Activated naive CD4-positive, alpha-beta T cell treated with anti-CD3 and anti-CD28 coated beads for 36 hours (primary cell): ENCODE measurements at regions not wholly inside any gene's neighbourhood (a gene's known extent, or its start where the extent isn't known, plus 50 kb on each side); places are given as distances from the start of the nearest gene placed in this dataset.

ENCODE experiments used
- CTCF ChIA-PET: fragments of 350-600 bp; sonication (Branson Sonifier 250); formaldehyde crosslinking; loops from one replicate; lab custom pipeline; 2021; ENCODE audit warnings: antibody characterized with exemption; lab: Charles Lee
- DNase-seq: peaks from one replicate; pipeline ENCODE4 v3.0.0-alpha.2; 2020
- H3K27ac Mint-ChIP-seq: one replicate; pipeline ENCODE4 v1.8.0; 2021; ENCODE audit warnings: mild to moderate bottlenecking, mixed read lengths
- H3K27me3 Mint-ChIP-seq: one replicate; pipeline ENCODE4 v1.8.0; 2021; ENCODE audit warnings: low read depth, mixed read lengths
- H3K36me3 Mint-ChIP-seq: one replicate; pipeline ENCODE4 v1.8.0; 2021; ENCODE audit warnings: low read depth, mixed read lengths
- H3K4me1 Mint-ChIP-seq: one replicate; pipeline ENCODE4 v1.8.0; 2021; ENCODE audit warnings: low read depth, mixed read lengths
- H3K4me3 Mint-ChIP-seq: one replicate; pipeline ENCODE4 v1.8.0; 2021; ENCODE audit warnings: mild to moderate bottlenecking, moderate library complexity, mixed read lengths
- H3K9me3 Mint-ChIP-seq: one replicate; pipeline ENCODE4 v1.8.0; 2021; ENCODE audit warnings: mixed read lengths
- intact Hi-C: fragments of 100-400 bp; cut with micrococcal nuclease; formaldehyde crosslinking; loops from one replicate; pipeline ENCODE4 v1.15.1; 2023

- Mint-ChIP-seq H3K36me3 (no peaks in the 10 kb centered on the region), H3K4me1 (no peaks in the 10 kb centered on the region), H3K27me3 (no peaks in the 10 kb centered on the region), H3K4me3 (no peak overlapping the region), H3K9me3 (peaks cover 7% of the 10 kb centered on the region), H3K27ac (no peak overlapping the region)
- intact Hi-C loops: no loop called here
- DNase-seq: no peak
- CTCF ChIA-PET: no interaction called here
Observed at GRCh38 chr10:44716470-44717015, 194.6 kb upstream of the TMEM72 start.

DNA sequence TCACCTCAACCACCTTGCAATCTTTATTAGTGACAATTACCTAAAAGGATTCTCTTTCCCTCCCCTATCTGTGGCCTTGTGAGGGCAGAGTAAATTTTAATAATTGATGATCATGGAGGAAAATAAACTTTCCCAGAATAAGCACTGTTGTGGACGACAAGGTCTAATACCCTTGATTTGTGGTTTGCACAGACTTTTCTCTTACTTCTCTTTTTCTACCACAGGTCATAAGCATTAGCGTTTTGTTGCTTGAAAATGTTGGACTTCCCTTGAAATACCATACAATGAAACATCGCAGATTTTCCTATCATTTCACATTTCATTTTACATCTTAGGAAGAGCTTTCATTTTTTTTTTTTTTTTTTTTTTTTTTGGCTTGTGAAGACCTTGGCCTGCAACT, 188.1 kb upstream of the TMEM72 start:
- no peak overlapping the region for H3K4me3 Mint-ChIP-seq
- H3K27ac Mint-ChIP-seq: no peak overlapping the region
- CTCF ChIA-PET: no interaction called here
- no peaks in the 10 kb centered on the region for H3K36me3 Mint-ChIP-seq
- intact Hi-C loops: no loop called here
- DNase-seq: no peak
- H3K4me1 Mint-ChIP-seq: no peaks in the 10 kb centered on the region
- peaks cover 4% of the 10 kb centered on the region for H3K27me3 Mint-ChIP-seq
- peaks cover 7% of the 10 kb centered on the region for H3K9me3 Mint-ChIP-seq

DNA sequence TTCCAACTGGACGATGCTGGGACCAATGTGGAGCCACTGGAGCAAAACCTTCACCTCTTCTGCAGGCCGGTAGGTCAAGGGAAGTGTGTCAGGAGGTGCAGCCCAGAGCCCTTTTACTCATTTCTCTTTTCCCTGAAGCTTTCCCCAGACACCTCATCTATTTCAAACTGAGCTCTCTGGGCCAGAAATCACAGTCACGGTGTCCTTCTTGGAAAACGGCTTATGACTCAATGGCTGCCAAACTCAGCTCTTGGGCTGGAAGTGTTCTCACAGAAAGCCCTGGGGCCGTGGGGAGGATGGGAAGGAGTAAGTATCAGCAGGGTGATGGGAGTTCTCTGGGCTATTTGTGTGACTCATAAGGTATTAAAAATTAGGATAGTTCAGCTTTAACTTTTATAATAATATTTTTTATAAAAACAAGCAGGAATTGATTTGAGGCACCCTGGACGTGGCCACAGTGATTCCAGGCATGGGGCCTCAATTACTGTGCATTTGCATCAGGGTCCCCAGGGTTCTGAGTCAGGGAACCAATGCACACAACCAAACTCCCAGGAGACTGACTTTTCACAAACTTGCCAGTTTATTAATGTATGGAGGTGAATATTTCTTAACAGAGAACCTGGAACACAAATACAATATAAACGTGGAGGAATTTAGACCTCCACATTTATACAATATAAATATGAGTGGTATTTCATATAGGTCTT, 187.4 kb upstream of the TMEM72 start:
- intact Hi-C loops: no loop called here

DNA sequence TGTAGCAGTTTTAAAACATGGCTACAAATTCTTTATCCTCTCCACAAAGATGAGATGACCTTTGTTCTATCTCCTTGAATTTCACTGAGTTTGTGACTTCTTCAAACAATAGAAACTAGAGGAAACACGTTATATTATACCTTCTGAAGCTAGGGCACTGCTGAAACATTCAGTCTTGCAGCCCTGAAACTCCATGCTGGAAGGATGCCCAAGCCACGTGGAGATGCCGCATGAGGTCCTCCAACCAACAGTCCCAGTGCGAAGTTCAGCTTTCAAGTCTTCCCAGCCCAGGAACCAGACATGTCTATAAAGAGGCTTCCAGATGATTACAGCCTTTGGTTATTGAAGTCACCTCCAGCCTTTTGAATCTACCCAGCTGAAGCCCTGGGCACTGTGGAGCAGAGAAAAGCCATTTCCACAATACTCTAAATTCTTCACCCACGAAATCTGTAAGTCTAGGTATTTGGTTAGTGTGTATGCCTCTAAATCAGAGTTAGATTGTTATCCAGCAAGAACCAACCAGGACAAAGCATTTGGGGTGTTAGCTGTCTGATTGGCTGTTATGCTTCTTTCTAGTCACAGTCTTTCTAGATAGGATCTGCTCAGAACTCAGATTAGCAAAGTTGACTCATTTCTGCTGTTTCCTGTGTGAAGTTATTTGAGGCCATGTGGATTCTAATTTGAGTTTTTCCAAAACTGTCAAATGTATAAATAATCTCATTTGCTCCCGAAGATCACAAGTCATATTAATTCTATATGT, 186.5 kb upstream of the TMEM72 start:
- Mint-ChIP-seq H3K9me3 (no peaks in the 10 kb centered on the region), H3K4me1 (no peaks in the 10 kb centered on the region), H3K27me3 (peaks cover 4% of the 10 kb centered on the region), H3K36me3 (no peaks in the 10 kb centered on the region), H3K4me3 (no peak overlapping the region), H3K27ac (no peak overlapping the region)
- DNase-seq: no peak
- intact Hi-C loops: no loop called here
- CTCF ChIA-PET: no interaction called here

More for the DNA sequence above, 187.4 kb upstream of the TMEM72 start:
- H3K9me3 Mint-ChIP-seq: peaks cover 4% of the 10 kb centered on the region
- H3K4me3 Mint-ChIP-seq: no peak overlapping the region
- DNase-seq: no peak
- peaks cover 4% of the 10 kb centered on the region for H3K27me3 Mint-ChIP-seq
- CTCF ChIA-PET: no interaction called here
- no peaks in the 10 kb centered on the region for H3K4me1 Mint-ChIP-seq
- H3K27ac Mint-ChIP-seq: no peak overlapping the region
- H3K36me3 Mint-ChIP-seq: no peaks in the 10 kb centered on the region

DNA sequence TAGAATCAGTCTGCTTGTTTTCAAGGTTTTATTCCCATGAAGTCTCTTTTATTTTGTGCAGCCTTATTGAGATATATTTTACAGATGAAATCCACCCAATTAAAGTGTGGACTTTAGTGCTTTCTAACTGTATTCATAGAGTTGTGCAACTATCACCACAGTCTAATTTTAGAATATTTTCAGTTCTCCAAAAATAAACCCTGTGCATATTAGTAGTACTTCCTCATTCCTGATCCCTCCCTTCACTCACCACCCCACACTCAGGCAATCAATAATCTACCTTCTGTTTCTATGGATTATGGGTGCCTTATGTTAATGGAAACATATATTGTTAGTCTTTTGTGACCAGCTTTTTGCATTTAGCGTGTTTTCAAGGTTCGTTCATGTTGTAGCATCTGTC, 185.7 kb upstream of the TMEM72 start:
- no peak for DNase-seq
- intact Hi-C loops: no loop called here
- CTCF ChIA-PET: no interaction called here
- Mint-ChIP-seq H3K36me3 (no peaks in the 10 kb centered on the region), H3K4me1 (no peaks in the 10 kb centered on the region), H3K27me3 (peaks cover 4% of the 10 kb centered on the region), H3K9me3 (peaks cover 3% of the 10 kb centered on the region), H3K4me3 (no peak overlapping the region), H3K27ac (no peak overlapping the region)

GRCh38 chr10:44731283-44731682, 179.9 kb upstream of the TMEM72 start:
- Mint-ChIP-seq H3K4me1 (no peaks in the 10 kb centered on the region), H3K4me3 (no peak overlapping the region), H3K36me3 (no peaks in the 10 kb centered on the region), H3K27me3 (peaks cover 4% of the 10 kb centered on the region), H3K27ac (no peak overlapping the region), H3K9me3 (peaks cover 4% of the 10 kb centered on the region)
- DNase-seq: no peak
- intact Hi-C loops: no loop called here
- CTCF ChIA-PET: no interaction called here

DNA sequence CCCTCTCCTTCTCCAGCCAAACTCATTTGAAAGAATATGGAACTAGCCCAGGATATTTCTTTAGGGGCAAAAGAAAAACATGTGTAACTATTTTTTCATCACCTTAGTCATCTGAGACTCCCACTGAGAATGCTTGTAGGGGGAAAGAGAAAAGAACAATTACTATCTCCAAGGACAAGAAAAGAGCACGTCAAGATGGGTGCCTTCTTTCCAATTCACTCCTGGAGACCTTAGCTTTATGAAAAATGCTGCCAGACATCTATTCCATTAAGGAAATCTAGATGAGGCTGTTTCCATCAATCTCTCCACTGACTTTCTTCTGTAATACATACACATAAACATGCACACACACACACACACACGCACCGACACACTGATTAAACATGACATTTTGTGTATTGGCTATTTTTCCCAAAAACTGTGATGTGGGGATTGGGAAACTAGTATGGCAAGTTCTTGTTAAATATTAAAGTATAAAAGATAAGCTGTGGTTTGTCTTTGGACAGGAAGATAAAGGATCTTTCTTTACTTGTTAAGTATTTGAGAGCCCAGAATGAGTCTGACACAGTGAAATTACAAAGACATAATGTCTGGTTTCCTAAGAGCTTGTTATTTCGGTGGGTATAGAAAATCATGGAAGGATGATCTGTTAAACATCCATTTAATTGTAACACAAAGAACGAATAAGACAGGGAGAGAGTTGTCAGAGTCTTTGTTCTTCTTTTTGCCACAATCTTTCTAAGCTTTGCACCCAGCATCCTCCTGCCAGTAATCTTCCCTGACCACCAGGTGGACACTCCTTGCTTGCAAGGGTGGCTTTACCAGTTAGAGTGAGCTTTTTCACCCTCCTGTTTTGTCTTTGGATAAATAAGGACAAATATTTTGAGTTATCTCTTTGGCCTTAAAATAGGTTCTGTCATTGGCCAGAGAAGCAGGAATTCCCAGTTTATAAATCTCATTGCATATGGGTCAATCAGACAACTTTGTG, 177.3 kb upstream of the TMEM72 start:
- H3K36me3 Mint-ChIP-seq: no peaks in the 10 kb centered on the region
- H3K27me3 Mint-ChIP-seq: peaks cover 14% of the 10 kb centered on the region
- no peaks in the 10 kb centered on the region for H3K4me1 Mint-ChIP-seq
- CTCF ChIA-PET: no interaction called here
- peaks cover 4% of the 10 kb centered on the region for H3K9me3 Mint-ChIP-seq
- H3K27ac Mint-ChIP-seq: no peak overlapping the region
- no peak for DNase-seq
- no peak overlapping the region for H3K4me3 Mint-ChIP-seq
- intact Hi-C loops: no loop called here

- peaks cover 12% of the 10 kb centered on the region for H3K27me3 Mint-ChIP-seq
- no peak overlapping the region for H3K4me3 Mint-ChIP-seq
- CTCF ChIA-PET: no interaction called here
Observed at GRCh38 chr10:44742248-44742647, 168.9 kb upstream of the TMEM72 start.

DNA sequence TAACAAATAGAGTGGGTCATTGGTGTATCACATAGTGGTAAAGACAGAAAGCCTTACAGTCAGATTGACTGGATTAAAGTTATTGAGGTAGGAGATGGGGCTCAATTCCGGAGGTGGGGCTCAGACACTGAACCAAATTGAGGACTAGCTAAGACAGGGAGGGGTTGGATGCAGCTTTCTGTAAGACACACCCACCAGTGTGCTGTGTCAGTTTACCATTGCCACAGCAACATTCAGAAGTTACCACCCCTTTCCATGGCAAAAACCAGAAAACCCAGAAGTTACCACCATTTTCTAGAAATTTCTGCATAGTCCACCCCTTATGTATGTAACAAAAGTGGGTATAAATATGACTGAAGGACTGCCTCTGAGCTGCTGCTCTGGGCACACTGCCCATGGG, 167.6 kb upstream of the TMEM72 start:
- CTCF ChIA-PET: no interaction called here
- H3K4me3 Mint-ChIP-seq: no peak overlapping the region
- intact Hi-C loops: no loop called here
- peaks cover 8% of the 10 kb centered on the region for H3K27me3 Mint-ChIP-seq
- no peaks in the 10 kb centered on the region for H3K36me3 Mint-ChIP-seq
- H3K4me1 Mint-ChIP-seq: no peaks in the 10 kb centered on the region
- DNase-seq: no peak
- H3K9me3 Mint-ChIP-seq: no peaks in the 10 kb centered on the region
- H3K27ac Mint-ChIP-seq: no peak overlapping the region

More at GRCh38 chr10:44742248-44742647, 168.9 kb upstream of the TMEM72 start:
- Mint-ChIP-seq H3K27ac (no peak overlapping the region), H3K9me3 (no peaks in the 10 kb centered on the region), H3K4me1 (no peaks in the 10 kb centered on the region), H3K36me3 (no peaks in the 10 kb centered on the region)
- no peak for DNase-seq
- intact Hi-C loops: no loop called here

DNA sequence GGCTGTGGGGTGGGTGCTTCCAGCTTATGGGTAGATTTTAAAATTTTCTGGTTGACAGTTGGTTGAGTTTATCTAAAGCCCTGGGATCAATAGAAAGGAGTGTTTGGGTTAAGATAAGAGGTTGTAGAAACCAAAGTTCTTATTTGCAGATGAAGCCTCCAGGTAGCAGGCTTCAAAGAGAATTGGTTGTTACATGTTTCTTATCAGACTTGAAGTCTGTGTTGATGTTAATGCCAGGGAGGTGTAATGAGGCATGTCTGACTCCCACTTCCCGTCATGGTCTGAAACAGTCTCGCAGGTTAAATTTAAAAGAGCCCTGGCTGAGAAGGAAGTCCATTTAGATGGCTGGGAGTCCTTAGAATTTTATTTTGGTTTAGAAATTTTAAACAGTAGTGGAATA, 165.2 kb upstream of the TMEM72 start:
- Mint-ChIP-seq H3K4me3 (no peak overlapping the region), H3K27me3 (peaks cover 5% of the 10 kb centered on the region), H3K9me3 (no peaks in the 10 kb centered on the region), H3K27ac (no peak overlapping the region), H3K36me3 (no peaks in the 10 kb centered on the region), H3K4me1 (no peaks in the 10 kb centered on the region)
- intact Hi-C loops: no loop called here
- DNase-seq: no peak
- CTCF ChIA-PET: no interaction called here

- H3K36me3 Mint-ChIP-seq: no peaks in the 10 kb centered on the region
- peaks cover 5% of the 10 kb centered on the region for H3K27me3 Mint-ChIP-seq
- no peak overlapping the region for H3K4me3 Mint-ChIP-seq
- no peak overlapping the region for H3K27ac Mint-ChIP-seq
- DNase-seq: no peak
- CTCF ChIA-PET: no interaction called here
- no peaks in the 10 kb centered on the region for H3K9me3 Mint-ChIP-seq
- intact Hi-C loops: no loop called here
- no peaks in the 10 kb centered on the region for H3K4me1 Mint-ChIP-seq
Observed at GRCh38 chr10:44747593-44748172, 163.5 kb upstream of the TMEM72 start.

DNA sequence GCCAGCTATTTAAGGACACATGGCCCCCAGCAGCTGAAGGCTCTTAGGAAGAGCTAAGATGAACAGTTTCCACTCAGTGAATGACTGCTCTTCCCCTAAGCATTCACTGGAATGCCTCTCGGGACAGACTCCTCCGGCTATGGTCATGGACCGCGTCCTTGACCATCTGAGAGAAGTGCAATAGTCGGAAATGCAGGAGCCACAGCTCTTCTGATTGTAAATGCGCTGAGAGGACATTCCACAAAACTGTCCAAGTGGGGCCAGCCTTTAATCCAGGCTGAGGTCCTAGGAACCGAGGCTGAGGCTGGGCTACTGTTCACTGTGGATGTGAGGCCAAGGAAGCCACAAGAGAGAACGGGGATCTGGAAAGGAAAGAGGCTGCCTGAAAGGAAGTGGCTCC, 162.0 kb upstream of the TMEM72 start:
- Mint-ChIP-seq H3K4me1 (no peaks in the 10 kb centered on the region), H3K36me3 (no peaks in the 10 kb centered on the region), H3K27ac (no peak overlapping the region), H3K9me3 (no peaks in the 10 kb centered on the region), H3K4me3 (no peak overlapping the region), H3K27me3 (peaks cover 2% of the 10 kb centered on the region)
- DNase-seq: no peak
- intact Hi-C loops: no loop called here
- CTCF ChIA-PET: no interaction called here
